Epithelial cell of esophagus (primary cell): ENCODE measurements at regions not wholly inside any gene's neighbourhood (a gene's known extent, or its start where the extent isn't known, plus 50 kb on each side); places are given as distances from the start of the nearest gene placed in this dataset.

ENCODE experiments used
- DNase-seq: peaks from one replicate; pipeline ENCODE4 v3.0.0; 2010; ENCODE audit warnings: low read depth
- H3K4me3 ChIP-seq: 2 replicates; pipeline ENCODE4 v1.5.1; 2011; ENCODE audit warnings: mild to moderate bottlenecking, low read length, control low read depth
- CTCF ChIP-seq: IDR thresholded peaks from 2 replicates; pipeline ENCODE4 v1.5.1; 2011; ENCODE audit warnings: low read depth, mild to moderate bottlenecking, low read length, control low read depth, inconsistent platforms; ENCODE audit not compliant: insufficient read depth; ENCODE audit errors: missing control alignments

- H3K4me3 ChIP-seq, result no peak overlapping the region
- no peak for DNase-seq
These were observed 224.8 kb downstream of the MTERF1 start for GRCh38 chr7:91655656-91656055.

DNA sequence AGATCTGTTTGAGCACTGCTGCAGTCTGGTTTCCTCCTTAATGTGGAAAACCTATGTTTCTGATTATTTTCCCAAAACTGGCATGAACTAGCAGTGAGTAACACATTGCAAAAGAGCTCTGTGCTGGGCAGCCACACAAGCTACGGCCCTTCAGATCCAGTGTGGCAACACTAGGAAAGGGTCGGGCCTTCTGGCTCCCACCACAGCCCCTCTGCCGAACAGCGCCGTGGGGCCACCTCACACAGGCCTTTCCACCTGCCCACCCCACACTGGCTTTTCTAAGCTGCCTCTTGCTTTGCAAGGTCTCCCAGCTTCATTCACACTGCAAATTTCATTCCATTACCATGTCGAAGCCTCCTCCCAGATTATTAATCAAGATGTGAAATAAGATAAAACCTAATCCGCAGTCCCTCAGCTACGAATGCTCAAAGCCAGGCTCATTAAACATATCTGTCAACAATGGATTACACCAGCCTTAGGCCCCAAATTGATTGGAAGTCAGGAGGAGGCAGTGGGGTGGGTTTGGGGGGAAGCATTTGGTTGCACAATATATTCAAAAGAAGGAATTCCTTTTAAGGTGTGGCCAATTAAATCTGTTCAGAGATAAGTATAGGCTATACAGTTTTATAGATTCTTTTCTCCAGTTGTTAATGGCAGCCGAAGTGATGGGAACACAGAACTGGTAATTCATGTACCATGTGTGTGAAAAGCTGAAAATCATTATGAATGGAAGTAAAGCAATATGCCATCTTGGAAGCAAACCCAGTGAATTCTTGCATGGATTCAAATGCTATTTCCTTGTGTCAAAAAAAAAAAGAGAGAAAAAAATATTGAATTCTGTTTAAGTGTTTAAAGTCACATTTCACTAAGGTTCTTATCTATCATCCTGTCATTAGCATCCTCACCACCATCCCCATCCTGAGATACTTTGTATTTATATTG, 223.7 kb downstream of the MTERF1 start:
- DNase-seq, result no peak

More at GRCh38 chr7:91655656-91656055, 224.8 kb downstream of the MTERF1 start:
- no peak for TF ChIP-seq CTCF

DNA sequence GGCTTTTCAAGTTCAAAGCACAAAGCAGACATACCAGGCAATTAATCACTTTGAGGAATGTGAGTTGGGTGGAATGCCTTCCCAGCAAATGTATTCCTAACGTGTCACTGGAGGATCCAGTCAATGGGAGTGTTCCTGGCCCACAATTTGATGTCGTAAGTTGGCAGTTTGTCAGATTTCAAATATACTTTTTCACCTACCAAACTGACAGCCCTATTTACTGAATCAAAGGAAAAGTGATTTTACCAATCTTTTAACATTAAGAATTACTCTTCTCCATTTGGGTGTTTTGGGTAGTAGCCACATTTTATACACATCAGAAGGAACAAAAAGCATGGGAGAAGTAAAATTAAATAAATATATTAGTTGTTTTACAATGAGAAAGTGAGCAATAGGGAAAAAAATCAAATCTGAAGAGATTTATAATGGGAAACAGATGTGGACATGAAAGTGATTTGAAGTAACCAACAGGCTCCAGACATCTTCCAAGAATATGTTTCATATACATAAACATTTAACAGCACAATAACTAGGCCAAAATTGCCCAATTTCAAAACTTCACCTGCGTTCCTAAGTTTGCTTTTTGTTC, 222.9 kb downstream of the MTERF1 start:
- TF ChIP-seq CTCF, result no peak
- peak; percentile 84 for DNase-seq
- H3K4me3 ChIP-seq, result no peak overlapping the region

More for the DNA sequence above, 223.7 kb downstream of the MTERF1 start:
- H3K4me3 ChIP-seq, result no peak overlapping the region
- no peak for TF ChIP-seq CTCF

GRCh38 chr7:91659096-91659495, 221.4 kb downstream of the MTERF1 start:
- TF ChIP-seq CTCF, result no peak
- H3K4me3 ChIP-seq, result no peak overlapping the region
- no peak for DNase-seq

DNA sequence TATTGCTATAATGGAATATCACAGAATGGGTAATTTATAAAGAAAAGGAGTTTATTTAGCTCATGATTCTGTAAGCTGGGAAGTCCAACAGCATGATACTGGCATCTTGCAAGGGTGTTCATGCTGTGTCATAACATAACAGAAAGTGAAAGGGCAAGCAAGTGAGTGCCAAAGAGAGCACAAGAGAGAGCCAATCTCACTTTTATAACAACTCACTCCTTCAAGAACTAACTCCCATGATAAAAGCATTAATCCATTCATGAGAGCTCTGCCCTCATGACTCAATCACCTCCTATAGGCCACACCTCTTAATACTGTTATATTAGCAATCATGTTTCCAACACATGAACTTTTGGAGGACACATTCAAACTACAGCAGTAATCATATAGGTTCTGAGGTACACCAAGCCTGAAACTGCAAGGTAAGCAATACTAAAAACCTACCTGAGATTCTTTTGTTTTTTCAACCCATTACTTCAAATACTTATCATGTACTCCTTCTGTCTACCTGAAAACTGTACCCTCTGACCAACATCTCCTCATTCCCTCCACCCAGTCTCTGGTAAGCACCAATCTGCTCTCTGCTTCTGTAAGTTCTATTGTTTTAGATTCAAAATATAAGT, 219.7 kb downstream of the MTERF1 start:
- TF ChIP-seq CTCF, result no peak
- peak; percentile 30 for DNase-seq
- H3K4me3 ChIP-seq, result no peak overlapping the region

GRCh38 chr7:91661727-91662126, 218.8 kb downstream of the MTERF1 start:
- TF ChIP-seq CTCF, result no peak
- no peak for DNase-seq
- H3K4me3 ChIP-seq, result no peak overlapping the region
